WERI-Rb-1 (cell line): ENCODE measurements at regions not wholly inside any gene's neighbourhood (a gene's known extent, or its start where the extent isn't known, plus 50 kb on each side); places are given as distances from the start of the nearest gene placed in this dataset.
A peak's percentile ranks its signal among the peaks of the same experiment; 100 is the strongest.

ENCODE experiments used
- DNase-seq: peaks from one replicate; pipeline ENCODE4 v3.0.0-alpha.2; 2020
- H3K27ac ChIP-seq: fragments of 250-450 bp; sonication (Bioruptor Pico); 2 replicates; pipeline ENCODE4 v1.5.1; 2020; ENCODE audit warnings: mild to moderate bottlenecking, moderate library complexity
- H3K27me3 ChIP-seq: fragments of 250-450 bp; sonication (Bioruptor Pico); 2 replicates; pipeline ENCODE4 v1.5.1; 2021; ENCODE audit warnings: mild to moderate bottlenecking, low read depth, moderate library complexity; ENCODE audit not compliant: insufficient read depth, severe bottlenecking
- H3K36me3 ChIP-seq: fragments of 250-450 bp; sonication (Bioruptor Pico); 2 replicates; pipeline ENCODE4 v1.5.1; 2020; ENCODE audit warnings: mild to moderate bottlenecking, moderate library complexity
- H3K4me3 ChIP-seq: 2 replicates; pipeline ENCODE4 v1.5.1; 2011; ENCODE audit warnings: low read depth, mild to moderate bottlenecking, control low read depth, low read length
- H3K9me3 ChIP-seq: fragments of 250-450 bp; sonication (Bioruptor Pico); 2 replicates; pipeline ENCODE4 v1.5.1; 2021; ENCODE audit warnings: mild to moderate bottlenecking, moderate library complexity; ENCODE audit not compliant: severe bottlenecking
- TF ChIP-seq, protein P1 (sequence below): IDR thresholded peaks from 2 replicates; pipeline ENCODE4 v1.5.1; 2011; ENCODE audit warnings: low read depth, mild to moderate bottlenecking, control low read depth, inconsistent platforms, low read length

GRCh38 chr11:133732109-133732674 is 113.1 kb downstream of the SPATA19 start:
- no peak for DNase-seq
- H3K9me3 ChIP-seq = peaks cover 2% of the 10 kb centered on the region
- H3K36me3 ChIP-seq = no peaks in the 10 kb centered on the region
- H3K4me3 ChIP-seq = no peak overlapping the region
- no peak overlapping the region for H3K27ac ChIP-seq
- TF ChIP-seq, protein P1, sequence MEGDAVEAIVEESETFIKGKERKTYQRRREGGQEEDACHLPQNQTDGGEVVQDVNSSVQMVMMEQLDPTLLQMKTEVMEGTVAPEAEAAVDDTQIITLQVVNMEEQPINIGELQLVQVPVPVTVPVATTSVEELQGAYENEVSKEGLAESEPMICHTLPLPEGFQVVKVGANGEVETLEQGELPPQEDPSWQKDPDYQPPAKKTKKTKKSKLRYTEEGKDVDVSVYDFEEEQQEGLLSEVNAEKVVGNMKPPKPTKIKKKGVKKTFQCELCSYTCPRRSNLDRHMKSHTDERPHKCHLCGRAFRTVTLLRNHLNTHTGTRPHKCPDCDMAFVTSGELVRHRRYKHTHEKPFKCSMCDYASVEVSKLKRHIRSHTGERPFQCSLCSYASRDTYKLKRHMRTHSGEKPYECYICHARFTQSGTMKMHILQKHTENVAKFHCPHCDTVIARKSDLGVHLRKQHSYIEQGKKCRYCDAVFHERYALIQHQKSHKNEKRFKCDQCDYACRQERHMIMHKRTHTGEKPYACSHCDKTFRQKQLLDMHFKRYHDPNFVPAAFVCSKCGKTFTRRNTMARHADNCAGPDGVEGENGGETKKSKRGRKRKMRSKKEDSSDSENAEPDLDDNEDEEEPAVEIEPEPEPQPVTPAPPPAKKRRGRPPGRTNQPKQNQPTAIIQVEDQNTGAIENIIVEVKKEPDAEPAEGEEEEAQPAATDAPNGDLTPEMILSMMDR = 0 out of 2 replicates have a peak, but pooled peaks have one; percentile 0
- H3K27me3 ChIP-seq = no peaks in the 10 kb centered on the region

- no peaks in the 10 kb centered on the region for H3K27me3 ChIP-seq
- no peak overlapping the region for H3K4me3 ChIP-seq
- peak overlapping the region; percentile 92 for H3K27ac ChIP-seq
- no peaks in the 10 kb centered on the region for H3K9me3 ChIP-seq
- TF ChIP-seq, protein P1 = no peak
- no peaks in the 10 kb centered on the region for H3K36me3 ChIP-seq
- DNase-seq = no peak
These were observed 117.5 kb downstream of the SPATA19 start for GRCh38 chr11:133727774-133728173.

DNA sequence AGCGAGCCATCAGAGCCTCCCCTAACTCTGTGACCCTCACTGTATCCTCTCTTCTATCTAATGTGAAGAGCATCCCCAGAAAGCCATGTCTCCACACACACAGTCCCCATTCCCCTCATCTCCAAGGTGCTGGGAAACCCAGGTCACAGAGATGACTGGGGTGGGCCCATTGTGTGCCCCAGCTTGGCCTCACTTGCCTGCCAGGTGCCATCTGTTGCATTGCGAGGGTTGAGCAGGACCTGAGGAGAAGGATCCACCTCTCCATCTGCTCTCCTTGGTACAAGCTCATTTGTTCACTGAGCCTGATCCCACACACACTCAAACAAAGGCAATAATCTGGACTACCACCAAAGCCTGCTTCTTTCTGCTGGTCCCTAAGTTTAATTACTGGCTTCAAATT is 118.8 kb downstream of the SPATA19 start:
- Histone ChIP-seq H3K36me3 (no peaks in the 10 kb centered on the region), H3K27ac (peak overlapping the region; percentile 92), H3K4me3 (no peak overlapping the region), H3K27me3 (no peaks in the 10 kb centered on the region), H3K9me3 (no peaks in the 10 kb centered on the region)
- TF ChIP-seq, protein P1 = no peak
- DNase-seq = peak; percentile 94

- Histone ChIP-seq H3K27me3 (no peaks in the 10 kb centered on the region), H3K9me3 (no peaks in the 10 kb centered on the region), H3K4me3 (no peak overlapping the region), H3K36me3 (no peaks in the 10 kb centered on the region), H3K27ac (peak overlapping the region; percentile 92; the same call in 1 of the 2 replicates)
- TF ChIP-seq, protein P1 = no peak
- DNase-seq = peak; percentile 44
These were observed 121.2 kb downstream of the SPATA19 start for GRCh38 chr11:133724116-133724515.

GRCh38 chr11:133723056-133723455 is 122.3 kb downstream of the SPATA19 start:
- TF ChIP-seq, protein P1 = no peak
- no peak overlapping the region for H3K4me3 ChIP-seq
- DNase-seq = no peak
- H3K27me3 ChIP-seq = no peaks in the 10 kb centered on the region
- H3K36me3 ChIP-seq = no peaks in the 10 kb centered on the region
- H3K27ac ChIP-seq = no peak overlapping the region
- no peaks in the 10 kb centered on the region for H3K9me3 ChIP-seq

GRCh38 chr11:133720951-133721350 is 124.4 kb downstream of the SPATA19 start:
- no peaks in the 10 kb centered on the region for H3K36me3 ChIP-seq
- no peaks in the 10 kb centered on the region for H3K27me3 ChIP-seq
- H3K4me3 ChIP-seq = no peak overlapping the region
- H3K27ac ChIP-seq = no peak overlapping the region
- TF ChIP-seq, protein P1 = no peak
- DNase-seq = no peak
- H3K9me3 ChIP-seq = no peaks in the 10 kb centered on the region
